Caki2 (cell line): ENCODE measurements at regions not wholly inside any gene's neighbourhood (a gene's known extent, or its start where the extent isn't known, plus 50 kb on each side); places are given as distances from the start of the nearest gene placed in this dataset.

Source experiments
- DNase-seq: peaks from one replicate; pipeline ENCODE4 v3.0.0-alpha.2; 2015; ENCODE audit warnings: low read depth
- in situ Hi-C: cut with HindIII; loops from 2 replicates; pipeline ENCODE4 v1.10.0; 2016; ENCODE audit warnings: low sequenced_read_pairs, low pct_unique_long_range_greater_than_20kb, mixed read lengths

- no peak for DNase-seq
- in situ Hi-C loops: no loop called here
Observed at GRCh38 chr12:53803194-53803593, 51.4 kb upstream of the CISTR start.

GRCh38 chr12:53803703-53804102 is 51.9 kb upstream of the CISTR start:
- no peak for DNase-seq
- in situ Hi-C loops: no loop called here

GRCh38 chr12:53804429-53804828 is 52.6 kb upstream of the CISTR start:
- in situ Hi-C loops: no loop called here
- DNase-seq: no peak

DNA sequence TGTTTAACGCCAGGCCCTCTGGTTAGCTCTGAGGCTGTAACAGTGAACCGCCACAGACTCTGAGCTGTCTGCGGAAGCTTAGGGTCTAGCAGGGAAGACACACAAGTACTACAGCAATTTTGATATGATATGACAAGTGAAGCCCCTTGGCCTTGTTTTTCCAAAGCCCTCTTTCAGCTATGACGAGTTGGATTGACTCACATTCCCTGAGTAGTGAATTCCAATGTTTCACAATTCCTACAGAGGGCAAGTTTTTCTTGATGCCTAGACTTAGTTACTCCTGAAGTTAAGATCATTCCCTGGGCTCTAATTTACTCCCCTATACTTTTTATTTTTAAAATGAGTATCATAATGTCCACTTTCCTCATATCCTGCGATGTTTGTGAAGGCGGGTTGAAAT is 53.3 kb upstream of the CISTR start:
- no peak for DNase-seq
- in situ Hi-C loops: no loop called here

- in situ Hi-C loops: no loop called here
- peak; percentile 47 for DNase-seq
Observed at GRCh38 chr12:53805791-53806190, 54.0 kb upstream of the CISTR start.

DNA sequence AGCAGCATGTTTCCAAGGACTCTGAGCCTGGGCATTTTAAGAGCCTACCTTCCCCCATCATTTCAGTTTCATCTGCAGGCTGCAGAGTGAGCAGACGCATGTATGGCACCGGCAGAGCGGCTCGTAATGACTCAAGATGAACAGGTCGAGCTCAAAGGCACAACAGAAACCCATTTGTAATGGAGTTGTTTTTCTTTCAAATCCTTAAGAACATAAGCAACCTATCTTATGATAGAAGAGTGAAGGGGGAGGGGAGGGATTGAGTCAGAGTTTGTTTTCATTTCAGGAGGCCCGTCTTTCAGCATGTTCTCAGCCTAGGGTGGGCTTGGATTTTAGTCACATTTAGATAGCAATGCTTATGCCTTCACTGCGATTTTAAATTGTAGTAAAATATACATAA is 54.9 kb upstream of the CISTR start:
- DNase-seq: peak; percentile 35
- in situ Hi-C loops: no loop called here

DNA sequence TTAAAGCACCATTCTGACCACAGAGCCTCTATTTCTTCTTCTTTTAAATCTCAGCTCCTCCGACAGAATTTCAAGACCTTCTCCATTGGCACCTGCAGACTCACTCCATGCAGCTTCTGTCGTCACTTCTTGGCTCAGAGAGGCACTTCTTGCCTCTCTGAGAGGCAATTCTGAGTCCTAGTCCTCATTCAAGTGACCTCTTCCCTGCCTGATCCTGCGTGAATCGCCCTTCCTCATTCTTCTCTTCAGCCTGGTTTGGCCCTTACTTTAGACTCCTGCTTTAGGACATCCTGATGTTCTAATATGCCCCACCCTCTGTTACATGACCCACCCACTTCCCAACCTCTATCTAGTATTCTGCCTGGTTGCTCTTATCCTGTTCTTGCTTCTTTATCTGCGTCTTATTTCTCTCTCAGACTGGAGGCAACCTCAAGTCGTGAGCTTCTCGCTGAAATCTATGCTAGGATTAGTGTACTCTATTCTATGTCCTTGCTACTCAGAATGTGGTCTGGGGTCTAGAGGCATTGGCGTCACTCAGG is 55.6 kb upstream of the CISTR start:
- in situ Hi-C loops: no loop called here
- DNase-seq: no peak

DNA sequence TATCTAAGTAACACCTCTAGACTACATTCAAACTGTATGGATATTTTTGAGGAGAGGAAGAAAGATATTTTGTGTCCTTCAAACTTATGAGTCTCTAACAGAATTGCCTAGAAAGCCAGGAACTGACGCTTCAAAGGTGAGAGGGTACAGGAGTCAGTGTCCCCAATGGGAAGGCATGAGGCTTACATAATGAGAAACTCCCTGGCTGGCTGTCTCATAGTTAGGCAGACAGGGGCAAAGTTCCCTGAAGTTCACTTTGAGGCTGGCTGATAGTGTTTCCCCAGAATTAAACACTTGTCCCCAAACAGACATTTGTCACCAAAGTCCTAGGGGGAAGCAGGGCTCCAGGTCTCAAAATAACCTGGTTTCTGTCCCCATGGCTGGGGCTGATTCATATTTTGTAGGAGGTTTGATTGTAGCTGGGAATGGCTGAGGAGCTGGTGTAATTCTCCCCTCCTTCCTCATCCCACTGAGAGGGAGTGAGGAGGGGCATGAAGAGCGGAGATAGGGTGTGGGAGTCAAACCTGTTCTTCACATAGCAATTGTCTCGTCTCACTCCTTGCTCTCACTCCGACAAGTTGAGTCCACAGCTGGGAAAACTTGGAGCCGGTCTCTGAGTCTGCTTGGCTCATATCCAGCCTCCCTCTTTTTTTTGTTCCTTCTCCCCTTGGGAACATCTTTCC is 56.4 kb upstream of the CISTR start:
- DNase-seq: no peak
- in situ Hi-C loops: no loop called here

GRCh38 chr12:53809005-53809404 is 57.2 kb upstream of the CISTR start:
- no peak for DNase-seq
- in situ Hi-C loops: no loop called here

DNA sequence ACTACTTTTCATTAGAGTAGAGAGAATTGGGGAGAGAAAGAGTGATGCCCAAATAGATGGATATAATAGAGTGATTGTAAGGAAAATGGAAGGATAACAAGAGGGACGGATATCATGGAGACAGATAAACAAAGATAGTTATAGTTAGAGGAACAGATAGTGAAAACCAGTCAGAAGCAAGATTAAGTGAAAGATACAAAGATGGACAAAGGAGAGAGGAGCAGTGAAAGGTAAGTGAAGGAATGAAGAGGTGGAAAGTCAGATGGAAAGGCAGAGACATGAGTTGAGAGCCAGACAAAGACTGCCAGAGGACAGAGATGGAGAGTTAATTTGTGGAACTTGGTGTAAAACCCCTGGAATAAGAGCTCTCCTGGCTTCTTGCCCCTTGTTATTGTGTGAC is 59.2 kb upstream of the CISTR start:
- in situ Hi-C loops: no loop called here
- DNase-seq: no peak

- in situ Hi-C loops: no loop called here
- DNase-seq: no peak
Observed at GRCh38 chr12:53811606-53812005, 59.8 kb upstream of the CISTR start.

- in situ Hi-C loops: no loop called here
- DNase-seq: no peak
Observed at GRCh38 chr12:53816360-53817020, 64.7 kb upstream of the CISTR start.

DNA sequence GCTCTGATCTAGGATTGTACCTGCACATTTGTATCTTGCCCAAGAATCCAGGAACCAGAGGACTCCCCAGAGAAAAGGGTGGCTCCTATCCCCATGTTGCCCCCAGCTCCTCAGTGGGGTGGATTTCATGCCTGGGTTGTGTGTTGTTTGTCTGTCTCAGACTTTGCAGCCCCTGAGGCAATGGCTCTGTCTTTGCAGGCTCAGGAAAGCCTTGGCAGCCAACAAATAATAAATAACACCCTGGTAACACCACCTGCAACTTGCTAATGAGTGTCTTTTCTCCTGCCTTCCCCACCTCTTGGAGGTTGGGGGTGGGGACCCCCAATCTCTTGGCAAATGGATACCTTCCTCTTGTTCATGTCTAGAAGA is 65.2 kb upstream of the CISTR start:
- in situ Hi-C loops: no loop called here
- DNase-seq: no peak

GRCh38 chr12:53820514-53821306 is 68.9 kb upstream of the CISTR start:
- peak; percentile 39 for DNase-seq
- in situ Hi-C loops: no loop called here

DNA sequence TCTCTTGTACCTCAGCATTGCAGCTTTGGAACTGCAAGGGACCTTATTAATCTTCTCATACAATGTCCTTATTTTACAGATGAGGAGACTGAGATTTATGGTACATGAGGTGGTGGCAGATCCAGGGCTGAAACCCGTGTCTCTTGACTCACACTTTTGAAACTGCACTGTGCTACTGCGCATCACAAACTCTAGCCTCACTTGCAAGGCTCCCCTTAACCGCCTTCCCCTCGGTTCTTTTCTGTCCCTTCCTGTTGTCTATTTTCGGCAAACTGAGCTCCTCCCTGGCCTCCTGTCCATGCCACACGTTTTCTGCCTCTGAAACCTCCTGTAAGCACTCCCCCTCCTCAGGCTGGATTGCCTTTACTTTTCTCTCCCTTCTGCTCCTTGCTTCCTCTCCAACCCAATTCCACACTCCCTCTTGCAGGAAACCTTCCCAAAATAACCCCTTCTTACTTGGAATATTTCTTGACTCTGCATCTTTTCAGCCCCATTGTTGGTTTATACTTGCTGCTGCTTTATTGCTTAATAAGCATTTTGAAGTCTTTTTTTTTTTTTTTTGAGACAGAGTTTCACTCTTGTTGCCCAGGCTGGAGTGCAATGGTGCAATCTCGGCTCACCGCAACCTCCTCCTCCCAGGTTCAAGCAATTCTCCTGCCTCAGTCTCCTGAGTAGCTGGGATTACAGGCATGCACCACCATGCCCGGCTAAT is 72.4 kb upstream of the CISTR start:
- DNase-seq: no peak
- in situ Hi-C loops: no loop called here

- in situ Hi-C loops: no loop called here
- DNase-seq: peak; percentile 35
Observed at GRCh38 chr12:53825246-53826081, 73.7 kb upstream of the CISTR start.

DNA sequence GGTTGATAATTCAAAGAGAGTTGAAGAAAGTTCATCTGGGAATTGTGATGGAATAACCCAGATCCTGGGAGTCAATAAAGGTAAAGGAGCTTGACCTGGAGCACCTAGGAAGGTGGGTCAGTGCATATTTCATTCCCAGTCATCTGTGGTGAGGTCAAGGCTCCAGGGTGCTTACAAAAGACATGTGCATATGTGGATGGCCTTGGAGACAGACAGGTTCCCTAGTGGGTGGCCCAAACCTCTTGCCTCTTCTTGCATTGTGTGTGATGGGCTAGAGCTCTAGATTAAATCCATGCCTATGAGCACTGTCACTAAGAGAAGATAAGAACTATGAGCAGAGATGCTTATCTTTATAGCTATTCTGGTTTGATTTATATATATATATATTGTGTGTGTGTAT is 75.5 kb upstream of the CISTR start:
- DNase-seq: no peak
- in situ Hi-C loops: no loop called here

DNA sequence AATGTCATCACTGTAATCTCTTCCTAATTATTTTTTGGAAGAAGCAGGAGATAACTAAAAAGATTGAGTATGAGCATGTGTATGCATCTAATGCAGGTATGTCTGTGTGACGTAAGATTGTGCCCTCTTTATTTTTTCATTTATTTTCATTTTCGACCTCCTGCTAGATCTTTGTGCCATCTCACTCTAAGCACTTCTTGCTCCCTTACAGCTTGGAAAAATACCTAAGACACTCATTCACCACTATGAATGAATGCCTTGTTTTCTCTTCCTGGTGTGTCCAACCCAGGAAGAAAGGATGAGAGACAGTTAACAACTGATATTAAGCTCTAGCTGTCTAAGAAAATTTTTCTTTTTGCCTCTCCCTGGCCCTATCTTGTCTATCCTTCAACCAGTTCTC is 76.8 kb upstream of the CISTR start:
- DNase-seq: no peak
- in situ Hi-C loops: no loop called here
